CD4-positive, alpha-beta T cell treated with Interleukin-6 for 4 hours (primary cell): ENCODE measurements at regions not wholly inside any gene's neighbourhood (a gene's known extent, or its start where the extent isn't known, plus 50 kb on each side); places are given as distances from the start of the nearest gene placed in this dataset.
"Not testable (repeated sequence)": the region's sequence is repeated elsewhere in the genome, so short reads cannot be mapped to it uniquely, and the experiment has no call there.

Source experiments
- DNase-seq: peaks from one replicate; pipeline ENCODE4 v3.0.0-alpha.2; 2020; ENCODE audit warnings: mixed read lengths

DNA sequence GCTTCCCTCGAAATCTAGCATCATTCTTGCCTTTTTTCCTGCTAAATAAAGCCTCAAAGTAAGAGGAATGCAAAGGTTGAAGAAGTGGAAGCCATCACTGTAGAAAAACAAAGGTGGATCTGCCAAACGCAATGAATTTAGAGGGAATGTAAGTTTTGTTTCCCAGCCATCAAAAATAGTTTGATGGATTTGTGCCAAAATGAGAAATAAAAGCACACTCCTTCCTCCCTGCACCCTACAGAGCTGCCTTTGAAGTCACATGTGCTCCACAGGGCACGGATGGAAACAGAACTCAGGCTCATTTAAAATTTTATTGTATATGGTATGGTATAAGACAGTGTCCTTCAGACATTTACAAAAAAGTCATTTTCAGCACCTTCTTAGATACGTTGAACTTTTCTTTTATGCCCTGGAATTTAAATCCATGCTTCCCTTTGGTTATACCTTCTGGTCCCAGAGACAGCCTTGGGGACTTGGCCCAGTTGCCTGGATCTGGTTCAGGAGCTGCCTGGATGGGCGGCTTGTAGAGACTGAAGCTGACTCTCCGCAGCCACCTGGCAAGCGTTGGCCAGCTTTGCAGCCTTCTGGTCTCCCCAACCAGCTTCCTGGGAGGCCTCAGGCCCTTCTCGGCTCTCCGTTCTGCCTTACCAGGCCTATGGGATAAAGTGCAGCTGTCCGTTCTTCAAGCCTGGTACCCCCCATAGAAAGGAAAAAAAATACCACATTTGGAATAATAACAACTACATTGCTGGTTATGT is 228.5 kb upstream of the NEBL start:
- no peak for DNase-seq

DNA sequence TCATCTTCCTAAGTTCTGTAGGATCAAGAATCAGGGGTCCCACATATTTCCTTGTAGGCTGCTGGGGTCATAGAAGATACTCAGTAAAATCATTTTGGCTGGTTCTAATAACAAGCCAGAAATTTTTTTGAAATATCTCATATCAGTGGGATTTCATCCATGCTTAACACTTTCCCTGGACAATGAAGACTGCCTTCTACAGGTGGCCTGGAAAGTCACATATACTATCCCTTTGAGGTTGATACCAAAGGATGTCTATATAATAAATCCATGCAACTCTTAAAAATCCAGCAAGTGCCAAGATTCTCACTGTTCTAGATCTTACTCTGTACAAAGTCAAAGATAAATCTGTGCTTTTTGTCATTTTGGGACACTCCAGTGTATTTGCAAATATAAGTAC is 225.8 kb upstream of the NEBL start:
- no peak for DNase-seq

DNA sequence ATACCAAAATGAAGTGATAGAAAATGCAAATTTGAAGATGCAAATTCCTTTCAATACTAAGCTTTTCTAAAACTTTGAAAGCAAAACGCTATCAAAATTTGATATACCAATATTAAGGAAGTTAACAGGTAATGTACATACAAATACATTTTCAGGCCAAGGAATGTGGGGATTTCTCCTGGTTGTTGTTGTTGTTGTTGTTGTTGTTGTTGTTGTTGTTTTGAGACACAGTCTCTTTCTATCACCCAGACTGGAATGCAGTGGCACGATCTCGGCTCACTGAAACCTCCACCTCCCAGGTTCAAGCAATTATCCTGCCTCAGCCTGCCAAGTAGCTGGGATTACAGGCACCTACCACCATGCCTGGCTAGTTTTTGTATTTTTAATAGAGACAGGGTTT is 224.7 kb upstream of the NEBL start:
- not testable (repeated sequence) for DNase-seq

DNA sequence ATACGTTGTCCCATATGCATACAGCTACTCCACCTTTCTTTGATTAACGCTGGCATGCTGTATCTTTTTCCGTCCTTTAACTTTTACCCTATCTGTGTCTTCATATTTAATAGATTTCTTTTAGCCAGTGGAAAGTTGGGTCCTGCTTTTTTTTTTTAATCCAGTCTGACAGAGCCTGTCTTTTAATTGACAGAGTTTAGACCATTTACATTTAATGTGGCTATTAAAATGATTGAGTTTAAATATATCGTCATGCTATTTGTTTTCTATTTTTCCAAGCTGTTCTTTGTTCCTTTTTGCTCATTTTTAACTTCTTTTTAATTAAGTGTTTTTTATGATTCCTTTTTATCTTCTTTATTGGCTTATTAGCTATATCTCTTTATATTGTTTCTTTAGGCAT is 217.6 kb upstream of the NEBL start:
- DNase-seq: no peak

DNA sequence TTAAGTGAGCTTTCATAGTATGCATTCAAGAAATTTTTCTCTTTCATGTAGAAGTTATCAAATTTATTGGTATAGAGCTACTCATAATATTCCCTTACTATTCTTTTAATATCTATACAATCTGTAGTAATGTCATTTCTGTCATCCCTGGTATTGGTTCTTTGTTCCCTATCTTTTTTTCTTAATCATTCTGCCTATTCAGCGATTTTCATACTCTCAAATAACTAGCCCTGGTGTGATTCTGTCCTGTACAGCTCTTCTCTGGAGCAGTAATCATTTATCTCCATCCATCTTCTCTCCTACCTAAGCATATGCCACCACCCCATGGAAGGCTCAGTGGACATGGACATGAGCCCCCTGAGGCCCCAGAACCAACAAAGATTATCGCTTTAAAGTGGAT is 213.2 kb upstream of the NEBL start:
- no peak for DNase-seq

DNA sequence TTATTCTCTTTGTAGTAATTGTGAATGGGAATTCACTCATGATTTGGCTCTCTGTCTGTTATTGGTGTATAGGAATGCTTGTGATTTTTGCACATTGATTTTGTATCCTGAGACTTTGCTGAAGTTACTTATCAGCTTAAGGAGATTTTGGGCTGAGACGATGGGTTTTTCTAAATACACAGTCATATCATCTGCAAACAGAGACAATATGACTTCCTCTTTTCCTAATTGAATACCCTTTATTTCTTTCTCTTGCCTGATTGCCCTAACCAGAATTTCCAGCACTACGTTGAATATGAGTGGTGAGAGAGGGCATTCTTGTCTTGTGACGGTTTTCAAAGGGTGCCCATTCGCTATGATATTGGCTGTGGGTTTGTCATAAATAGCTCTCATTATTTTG is 209.8 kb upstream of the NEBL start:
- DNase-seq: not testable (repeated sequence)

DNA sequence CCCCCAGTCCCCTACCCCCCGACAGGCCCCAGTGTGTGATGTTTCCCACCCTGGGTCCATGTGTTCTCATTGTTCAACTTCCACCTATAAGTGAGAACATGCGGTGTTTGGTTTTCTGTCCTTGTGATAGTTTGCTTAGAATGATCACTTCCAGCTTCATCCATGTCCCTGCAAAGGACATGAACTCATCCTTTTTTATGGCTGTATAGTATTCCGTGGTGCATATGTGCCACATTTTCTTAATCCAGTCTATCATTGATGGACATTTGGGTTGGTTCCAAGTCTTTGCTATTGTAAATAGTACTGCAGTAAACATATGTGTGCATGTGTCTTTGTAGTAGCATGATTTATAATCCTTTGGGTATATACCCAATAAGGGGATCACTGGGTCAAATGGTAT is 208.2 kb upstream of the NEBL start:
- DNase-seq: not testable (repeated sequence)

DNA sequence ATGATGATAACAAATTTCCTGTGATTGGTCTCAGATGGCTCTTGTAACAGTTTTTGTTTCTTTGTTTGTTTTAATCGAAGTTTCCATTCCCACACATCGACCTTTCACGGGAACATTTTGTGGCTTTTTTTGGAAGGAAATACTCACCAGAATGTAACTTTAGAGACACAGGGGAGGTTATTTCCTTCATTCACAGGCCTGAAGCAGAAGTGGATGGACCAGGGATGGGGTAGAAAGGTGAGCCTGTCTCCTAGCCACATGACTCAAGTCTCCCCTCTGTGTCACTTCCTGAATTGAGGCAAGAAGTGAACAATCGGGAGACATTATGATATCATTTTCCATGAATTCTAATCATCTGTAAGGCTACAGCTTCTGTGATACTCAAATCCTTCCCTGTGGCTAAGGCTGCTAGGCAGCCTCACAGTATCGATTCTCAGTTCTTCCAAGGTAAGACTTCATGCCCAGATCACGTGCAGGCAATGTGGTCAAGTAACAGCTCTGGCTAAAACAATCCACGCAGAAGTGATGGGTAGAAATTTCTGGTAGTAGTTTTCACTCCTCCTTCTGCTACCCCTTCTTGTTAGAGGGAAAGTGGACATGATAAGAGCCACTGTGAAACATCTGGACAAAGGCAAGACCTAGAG is 203.9 kb upstream of the NEBL start:
- no peak for DNase-seq

DNA sequence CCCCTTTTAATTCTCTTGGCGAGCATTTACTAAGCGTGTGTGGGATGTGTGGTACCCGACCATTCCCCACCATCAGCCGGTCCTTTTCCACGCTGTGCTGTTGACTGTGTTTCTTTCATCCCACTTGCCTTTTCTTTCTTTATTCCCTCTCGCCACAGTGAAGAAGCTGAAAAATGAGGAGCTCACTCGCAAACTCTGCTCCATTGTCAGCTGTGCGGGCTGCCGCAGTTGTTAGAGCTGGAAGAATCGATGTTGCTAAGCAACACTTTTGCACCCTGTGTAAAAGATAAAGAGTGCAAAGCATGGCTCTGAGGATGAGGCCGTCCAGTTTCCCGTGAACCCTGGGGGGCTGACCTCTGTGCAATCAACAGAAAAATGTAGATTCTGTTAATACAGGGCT is 203.1 kb upstream of the NEBL start:
- no peak for DNase-seq

DNA sequence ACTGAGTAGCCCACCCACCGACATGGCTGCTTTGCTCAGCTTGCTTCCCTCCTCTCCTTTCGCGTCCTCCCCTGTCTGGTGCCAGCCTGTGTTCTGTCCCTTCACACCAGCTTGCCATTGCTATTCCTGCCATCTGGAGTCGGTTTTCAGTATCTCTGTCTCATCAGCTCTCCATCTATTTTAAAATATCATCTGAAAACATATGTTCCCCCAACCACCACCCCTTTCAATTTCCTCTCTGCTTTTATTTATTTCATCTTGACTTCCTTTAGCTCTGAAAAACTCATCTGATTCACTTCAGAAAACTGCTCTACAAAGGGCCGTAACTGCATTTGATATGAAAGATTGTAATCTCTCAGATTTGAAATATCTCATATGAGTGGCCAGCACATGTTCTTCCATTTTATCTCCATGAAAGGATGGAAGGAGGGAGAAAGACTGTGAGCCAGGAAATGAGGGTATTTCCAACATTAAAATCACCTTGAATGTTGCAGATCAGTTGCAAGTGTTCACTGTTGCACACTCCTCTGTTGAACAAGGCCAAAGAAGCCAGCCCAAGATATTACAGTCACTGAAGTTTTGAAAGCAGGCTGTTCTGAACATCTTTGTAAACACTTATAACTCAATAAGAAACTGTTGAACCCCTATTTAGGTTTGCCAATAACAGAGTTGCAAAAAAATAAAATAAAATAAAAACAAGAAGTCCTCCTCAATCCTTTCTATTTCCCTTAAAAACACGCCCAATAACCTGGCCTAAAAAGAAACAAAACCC is 202.4 kb upstream of the NEBL start:
- no peak for DNase-seq

DNA sequence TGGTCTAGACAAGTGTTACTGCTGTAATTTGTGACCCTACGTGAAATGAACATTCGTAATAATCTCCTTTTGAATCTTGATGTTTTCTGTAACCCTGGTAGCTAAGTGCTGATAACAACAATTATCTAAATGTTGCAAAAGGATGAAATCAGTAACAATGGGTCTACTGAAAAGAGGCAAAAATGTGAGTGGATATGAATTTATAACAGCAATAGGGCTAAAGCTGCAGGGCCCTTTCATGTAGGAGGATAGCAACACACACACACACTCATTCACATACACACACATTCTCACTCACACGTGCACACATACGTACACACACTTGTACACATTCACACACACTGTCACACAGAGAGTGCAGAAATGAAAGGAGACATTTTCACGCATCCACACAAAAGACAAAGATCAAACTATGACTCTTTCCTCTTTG is 200.8 kb upstream of the NEBL start:
- DNase-seq: no peak

DNA sequence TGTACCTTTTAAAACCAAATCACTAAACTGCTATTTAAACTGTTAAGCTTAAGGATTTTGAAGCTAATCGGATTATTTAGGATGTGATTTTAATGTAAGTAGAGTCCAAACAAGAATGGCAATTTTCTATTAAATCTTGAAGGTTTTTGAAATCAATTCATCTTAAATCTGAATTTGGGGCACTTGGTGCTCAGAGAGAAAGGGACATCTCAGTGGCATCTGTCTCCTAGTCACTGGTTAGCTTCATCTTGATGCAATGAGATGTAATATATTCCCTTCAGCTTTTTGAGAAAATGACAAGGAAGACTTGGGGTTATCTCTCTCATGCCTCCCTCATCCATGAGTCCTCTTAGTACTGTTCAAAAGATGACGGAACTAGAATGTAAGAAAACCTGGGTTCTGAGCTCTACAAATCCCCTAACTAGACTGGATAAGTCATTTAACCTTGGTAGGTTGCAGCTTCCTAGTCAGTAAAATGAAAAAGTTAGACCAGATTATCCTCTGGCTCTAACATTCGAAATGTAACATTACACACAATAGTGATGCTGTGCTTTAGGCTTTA is 198.5 kb upstream of the NEBL start:
- no peak for DNase-seq

DNA sequence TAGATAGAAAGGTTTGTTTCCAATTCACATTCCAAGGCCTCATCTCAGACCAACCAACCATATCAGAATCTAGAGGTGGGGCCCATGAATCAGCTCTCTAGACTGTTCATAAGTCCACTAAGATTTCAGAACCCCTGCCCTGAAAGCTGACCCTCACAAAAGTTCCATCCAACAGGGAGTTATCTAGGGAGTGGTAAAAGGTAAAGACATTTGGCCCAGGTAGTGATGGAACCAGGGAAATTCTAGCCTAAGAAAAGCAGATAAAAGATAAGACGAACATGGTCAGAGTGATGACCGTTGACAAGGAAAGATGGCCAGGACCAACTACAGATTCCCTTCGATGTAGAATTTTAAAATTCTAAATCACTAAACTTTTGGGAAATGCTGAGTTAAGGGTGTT is 198.0 kb upstream of the NEBL start:
- no peak for DNase-seq

DNA sequence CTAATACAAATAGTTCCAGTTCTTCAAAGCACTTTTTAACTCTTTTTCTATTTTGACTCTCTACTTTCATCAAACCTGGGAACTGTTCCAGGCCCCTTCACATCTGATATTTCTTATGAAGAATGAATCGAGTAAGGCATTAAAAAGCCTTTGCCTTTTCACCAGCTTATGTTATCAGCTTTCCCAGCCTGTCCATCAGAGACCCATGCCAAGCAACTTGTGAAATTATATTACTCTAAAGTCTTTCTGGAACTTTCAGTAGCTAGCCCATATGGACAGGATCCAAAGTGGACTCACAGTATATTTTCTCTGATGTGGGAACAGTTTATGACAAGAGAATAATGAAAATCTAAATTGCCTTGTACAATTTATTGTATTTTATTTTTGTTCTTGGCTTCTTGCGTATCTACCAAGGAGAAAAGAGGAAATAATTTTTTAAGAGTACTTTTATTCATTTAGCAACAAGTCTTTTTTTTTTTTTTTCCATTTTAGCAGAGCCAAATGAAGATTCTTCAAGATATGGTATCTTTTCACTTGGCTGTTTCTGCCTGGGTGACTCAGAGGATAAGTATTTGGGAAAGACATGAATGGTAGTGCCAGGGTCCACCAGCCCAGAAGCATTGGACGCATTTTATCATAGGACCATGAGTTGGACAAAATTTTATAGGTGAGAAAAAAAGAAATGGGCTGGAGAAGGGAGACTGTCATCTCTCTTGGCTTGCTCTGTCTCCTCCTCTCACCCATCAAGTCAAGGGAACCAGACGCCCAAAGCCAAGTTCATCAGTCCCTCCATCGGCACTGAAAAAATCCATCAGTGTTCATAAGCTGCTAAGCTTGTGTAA is 195.8 kb upstream of the NEBL start:
- no peak for DNase-seq

DNA sequence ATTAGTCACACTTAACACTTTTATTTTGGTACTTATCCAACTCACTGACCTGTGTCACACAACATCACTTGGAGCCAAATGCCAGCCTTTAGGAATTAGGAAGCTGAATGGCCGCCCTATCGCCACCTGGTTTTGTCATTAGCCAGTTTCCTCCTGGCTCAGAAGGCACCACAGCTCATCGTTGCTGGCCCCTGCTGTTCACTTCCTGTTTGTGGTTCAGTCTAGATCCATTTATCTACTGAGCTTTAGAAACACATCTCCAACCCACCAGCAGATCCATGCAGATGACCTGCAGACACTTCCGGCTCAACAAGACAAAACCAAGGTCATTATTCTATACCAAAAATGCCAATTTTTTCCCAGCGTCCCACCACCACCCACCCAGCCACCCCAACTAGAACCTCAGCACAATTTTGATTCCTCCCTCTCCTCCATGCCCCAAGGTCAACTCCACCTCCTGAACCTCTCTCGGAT is 193.5 kb upstream of the NEBL start:
- DNase-seq: no peak

DNA sequence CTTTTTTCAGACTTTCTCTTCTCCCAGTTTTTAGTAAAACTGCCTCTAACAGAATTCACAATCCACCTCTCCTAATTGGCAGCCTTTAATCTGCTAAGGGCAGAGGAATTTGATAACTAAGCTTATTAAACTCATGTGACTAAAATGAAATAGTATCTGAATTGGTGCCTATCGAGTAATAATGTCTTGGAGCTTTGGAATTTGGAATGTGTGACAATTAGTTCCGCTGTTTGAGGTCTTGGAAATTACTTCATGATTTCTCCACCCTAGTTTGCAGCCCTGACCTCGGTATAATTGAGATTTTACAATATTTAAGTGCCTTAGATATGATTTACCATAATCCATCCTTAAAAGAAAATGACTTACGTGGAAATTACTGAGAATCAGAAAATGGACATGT is 190.4 kb upstream of the NEBL start:
- no peak for DNase-seq

DNA sequence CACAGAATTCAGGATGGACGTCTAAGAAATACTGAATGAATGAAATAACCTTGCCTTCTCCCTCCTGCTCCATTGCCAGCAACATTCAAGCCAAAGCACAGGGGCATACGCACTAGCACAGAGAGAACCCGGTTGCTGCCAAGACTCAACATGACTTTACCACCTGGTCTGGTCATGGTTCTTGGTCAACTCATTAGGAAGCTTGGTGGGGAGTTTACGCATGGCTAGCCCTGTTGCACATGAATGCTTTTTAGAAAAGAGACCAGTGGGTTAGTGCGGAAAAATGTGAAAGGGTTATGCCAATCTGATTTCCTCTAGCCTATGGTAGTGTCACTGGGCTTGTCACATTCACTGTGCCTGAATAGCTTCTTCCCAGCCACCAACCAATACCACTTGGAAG is 187.6 kb upstream of the NEBL start:
- no peak for DNase-seq

DNA sequence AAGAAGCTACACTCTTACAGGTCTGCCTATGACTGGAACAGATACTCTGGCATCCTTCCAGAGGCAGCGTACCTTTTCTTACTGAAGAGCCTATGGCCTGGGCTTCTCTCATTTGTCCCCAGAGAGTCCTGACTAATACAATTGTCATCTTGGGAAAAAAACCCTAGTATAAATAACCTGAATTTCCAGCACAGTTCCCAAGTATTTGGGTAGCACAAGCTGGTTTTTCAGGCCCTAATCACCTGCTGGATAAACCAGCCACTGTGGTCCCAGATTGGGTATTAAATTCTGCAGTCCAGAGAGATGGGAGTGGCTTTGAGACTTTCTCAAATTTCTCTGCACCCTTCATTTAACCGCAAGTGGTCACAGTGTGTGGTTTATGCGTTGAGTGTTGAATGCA is 186.8 kb upstream of the NEBL start:
- no peak for DNase-seq

DNA sequence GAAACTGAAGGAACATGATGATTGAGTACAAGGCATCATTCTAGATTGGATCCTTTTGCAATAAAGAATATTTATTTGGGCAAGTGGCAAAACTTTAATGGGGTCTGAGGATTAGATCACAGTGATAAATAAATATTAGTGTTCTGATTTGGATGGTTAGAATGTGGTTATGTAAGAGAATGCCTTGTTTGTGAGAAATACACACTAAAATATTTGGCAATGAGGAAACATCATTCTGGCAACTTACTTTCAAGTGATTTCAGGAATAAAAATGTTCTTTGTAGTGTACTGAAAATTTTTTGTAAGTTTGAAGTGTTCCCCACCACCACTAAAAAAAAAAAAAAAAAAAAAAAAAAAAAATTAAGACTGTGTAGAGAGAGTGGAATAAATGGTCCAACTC is 185.1 kb upstream of the NEBL start:
- DNase-seq: no peak

DNA sequence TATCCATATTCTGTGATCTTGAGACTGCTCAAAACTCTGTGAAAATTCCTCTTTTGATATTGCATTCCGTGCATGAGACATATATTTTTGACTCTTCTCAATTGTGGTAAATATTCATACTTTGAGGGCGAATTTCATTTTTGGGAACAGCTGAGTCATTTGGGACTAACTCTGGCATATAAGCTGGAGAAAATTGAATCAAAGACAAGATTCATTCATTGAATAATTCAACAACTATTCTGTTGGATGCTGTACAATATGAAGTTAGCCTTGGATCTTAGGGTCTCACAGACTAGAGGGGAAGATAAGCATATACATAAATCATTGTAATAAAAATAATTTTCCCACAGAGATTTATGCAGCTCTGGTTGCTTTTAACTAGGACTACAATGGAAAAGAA is 183.2 kb upstream of the NEBL start:
- no peak for DNase-seq

DNA sequence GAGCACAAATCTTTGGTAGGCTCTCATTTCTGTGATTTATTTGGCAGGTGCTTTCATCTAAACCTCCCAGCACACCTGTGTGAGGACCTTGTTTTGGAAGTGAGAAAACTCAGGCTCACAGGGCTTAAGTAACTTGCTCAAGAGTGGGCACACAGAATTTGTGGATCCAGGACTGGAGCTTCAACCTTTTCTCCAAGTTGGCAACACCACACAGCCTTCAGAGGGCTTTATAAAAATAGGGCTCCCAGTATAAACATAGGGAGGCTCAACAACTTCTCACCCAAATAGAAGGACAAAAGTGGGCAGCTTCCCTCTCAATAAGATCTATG is 182.2 kb upstream of the NEBL start:
- no peak for DNase-seq

DNA sequence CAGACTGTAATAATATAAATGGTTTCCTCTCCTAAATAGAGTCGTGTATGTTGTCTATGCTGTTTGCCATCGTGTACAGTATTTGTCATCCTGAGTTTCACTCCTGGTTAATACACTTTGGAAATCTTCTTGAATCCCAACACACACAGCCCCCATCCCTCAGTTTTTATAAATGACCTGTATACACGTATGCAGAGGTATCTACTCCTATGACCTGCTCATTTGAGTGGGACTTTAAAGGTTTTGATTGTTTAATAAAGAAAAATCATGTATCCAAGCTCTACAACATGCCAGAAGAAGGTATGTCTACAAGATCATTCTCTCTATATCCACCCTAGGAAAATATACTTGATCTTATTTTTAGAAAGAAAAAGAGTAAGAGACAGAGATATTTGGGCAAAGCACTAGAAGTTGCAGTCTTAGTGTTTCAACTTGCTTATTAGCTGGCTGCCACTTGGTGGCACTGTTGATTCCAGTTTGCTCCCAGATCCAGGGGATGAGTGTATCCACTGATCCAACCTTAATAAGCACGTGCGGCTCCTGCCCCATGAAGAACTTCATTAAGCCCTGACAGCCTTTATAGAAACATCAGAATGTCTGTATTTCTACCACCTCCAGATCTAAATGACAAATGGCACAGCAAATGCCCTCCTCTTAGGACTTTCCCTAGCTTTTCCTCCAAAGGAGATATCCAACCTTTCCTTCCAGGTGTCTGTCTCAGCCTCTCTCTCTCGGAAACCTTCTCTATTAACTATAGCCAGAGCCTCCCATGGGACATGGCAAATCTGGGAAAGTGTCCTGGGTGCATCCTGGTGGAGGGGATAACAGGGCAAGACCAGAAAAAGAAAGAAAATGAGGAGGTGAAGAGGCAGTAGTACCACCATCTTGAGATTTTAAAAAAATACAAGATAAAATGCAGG is 181.6 kb upstream of the NEBL start:
- no peak for DNase-seq
